K562 (cell line): ENCODE measurements at regions not wholly inside any gene's neighbourhood (a gene's known extent, or its start where the extent isn't known, plus 50 kb on each side); places are given as distances from the start of the nearest gene placed in this dataset.

ENCODE experiments used
- ATAC-seq: fragments of 200-7000 bp; cut with Tn5 transposase; 3 replicates; pipeline ENCODE4 v1.9.1; 2020; ENCODE audit warnings: moderate library complexity
- BruUV-seq: library from RNA; stranded (reverse); fragments of 400-500 nt; replicated peaks from 2 replicates; lab custom pipeline; 2021; lab: Mats Ljungman, UMichigan
- CTCF ChIA-PET: fragments of 300-600 bp; formaldehyde crosslinking; extraction: SDS; loops from one replicate; lab custom pipeline; 2021; ENCODE audit warnings: low intra/inter-chr PET ratio; lab: Yijun Ruan, JAX
- POLR2A ChIA-PET: fragments of 300-600, 350-650 bp; sonication (Branson Sonifier 250); formaldehyde crosslinking; extraction: SDS; loops from one replicate; lab custom pipeline; 2021; ENCODE audit warnings: antibody characterized with exemption, inconsistent platforms; lab: Yijun Ruan, JAX
- DNase-seq, 4 experiments: peaks; one replicate each; pipeline versions ENCODE4 v3.0.0 to v3.0.0-alpha.2; 2011 to 2018; ENCODE audit warnings: low spot score in 3 of 4, mixed read lengths in 3 of 4; ENCODE audit errors: extremely low read depth in 1 of 4
- FAIRE-seq: peaks from 2 replicates; lab custom pipeline; 2011; peaks lifted over from hg19 to GRCh38; lab: Jason Lieb, UNC
- H2AFZ ChIP-seq: 2 replicates; pipeline ENCODE4 v1.6.0; 2011; ENCODE audit warnings: low read depth, low read length, control low read depth, inconsistent platforms
- H3K27ac ChIP-seq: fragments of 200-600 bp; 3 replicates; pipeline ENCODE4 v1.8.0; 2011; ENCODE audit warnings: low read depth, mild to moderate bottlenecking, control low read depth, inconsistent platforms, low read length, moderate library complexity, mixed read lengths; ENCODE audit errors: extremely low read depth
- H3K27me3 ChIP-seq, 2 experiments: fragments of 300-600 bp in 1 of 2; 2 replicates in 1 of 2; 3 replicates in 1 of 2; pipeline versions ENCODE4 v1.6.0 to v1.8.0; 2011; ENCODE audit warnings: inconsistent platforms in 2 of 2, low read length in 2 of 2, mild to moderate bottlenecking in 1 of 2, mixed read lengths in 1 of 2, moderate library complexity in 1 of 2; ENCODE audit not compliant: control insufficient read depth in 2 of 2, insufficient read depth in 2 of 2
- H3K36me3 ChIP-seq: fragments of 300-600 bp; 3 replicates; pipeline ENCODE4 v1.8.0; 2011; ENCODE audit warnings: mild to moderate bottlenecking, low read length, inconsistent platforms; ENCODE audit not compliant: control insufficient read depth, insufficient read depth
- H3K4me1 ChIP-seq, 2 experiments: fragments of 200-600 bp in 1 of 2; replicated peaks in 1 of 2; 2 replicates in 1 of 2; 3 replicates in 1 of 2; pipeline versions ENCODE4 v1.5.1 to v1.8.0; 2011; ENCODE audit warnings: inconsistent platforms in 2 of 2, low read length in 2 of 2, mild to moderate bottlenecking in 1 of 2, mixed read lengths in 1 of 2, moderate library complexity in 1 of 2; ENCODE audit not compliant: control insufficient read depth in 2 of 2, insufficient read depth in 2 of 2
- H3K4me2 ChIP-seq: 2 replicates; pipeline ENCODE4 v1.6.1; 2011; ENCODE audit warnings: low read length, control low read depth, inconsistent platforms, mixed read lengths; ENCODE audit not compliant: insufficient read depth
- H3K4me3 ChIP-seq: fragments of 200-600 bp; sonication (generic), shearing (Covaris generic); 2 replicates; pipeline ENCODE4 v1.5.1; 2016; ENCODE audit warnings: control low read depth, inconsistent platforms
- H3K79me2 ChIP-seq: fragments of 200-600 bp; 3 replicates; pipeline ENCODE4 v1.8.0; 2011; ENCODE audit warnings: low read length, inconsistent platforms; ENCODE audit not compliant: control insufficient read depth, insufficient read depth
- H3K9ac ChIP-seq, 2 experiments: 2 replicates each; pipeline versions ENCODE4 v1.6.0 to v1.6.1; 2011; ENCODE audit warnings: low read depth in 2 of 2, low read length in 2 of 2, control low read depth in 1 of 2, inconsistent platforms in 1 of 2, mild to moderate bottlenecking in 1 of 2, mixed read lengths in 1 of 2; ENCODE audit not compliant: insufficient read depth in 1 of 2
- H3K9me1 ChIP-seq: one replicate; pipeline ENCODE4 v1.6.0; 2011; ENCODE audit warnings: inconsistent platforms, mild to moderate bottlenecking, low read length, moderate library complexity; ENCODE audit not compliant: control insufficient read depth, insufficient read depth
- H3K9me3 ChIP-seq: replicated peaks from 2 replicates; pipeline ENCODE4 v1.5.1; 2011; ENCODE audit warnings: low read depth, low read length, inconsistent platforms; ENCODE audit not compliant: control insufficient read depth, insufficient read depth
- H4K20me1 ChIP-seq: replicated peaks from 2 replicates; pipeline ENCODE4 v1.6.1; 2011; ENCODE audit warnings: low read length, inconsistent platforms, mixed read lengths; ENCODE audit not compliant: control insufficient read depth, insufficient read depth
- CEBPB ChIP-seq: fragments of 450-650 bp; IDR thresholded peaks from 2 replicates; pipeline ENCODE4 v1.6.1; 2016; ENCODE audit warnings: missing genetic modification characterization, missing compliant biosample characterization
- ZSCAN29 ChIP-seq: fragments of 450-650 bp; IDR thresholded peaks from 2 replicates; pipeline ENCODE4 v1.6.1; 2017
- WGBS: fragments of 100-300 bp; shearing (Covaris generic); methylation state at CpG from one replicate; pipeline ENCODE4 v1.1.6; 2016; ENCODE audit warnings: low coverage, mixed read lengths; ENCODE audit not compliant: insufficient coverage; ENCODE audit errors: missing lambda C conversion rate; 5-methylcytosine and 5-hydroxymethylcytosine counted together
- in situ Hi-C: fragments of 300-500 bp; cut with MboI; formaldehyde crosslinking; loops from 4 replicates; pipeline ENCODE4 v1.15.0; 2018; ENCODE audit warnings: inconsistent platforms, mixed read lengths
- intact Hi-C: fragments of 100-400 bp; cut with micrococcal nuclease; formaldehyde crosslinking; loops from 2 replicates; pipeline ENCODE4 v1.14.2; 2022
- TF ChIP-seq, protein P1 (sequence below), 2 experiments: fragments of 450-650 bp; formaldehyde crosslinking in 1 of 2; IDR thresholded peaks; 2 replicates each; pipeline versions ENCODE4 v1.4.0 to v1.6.1; 2014 to 2020; ENCODE audit warnings: mild to moderate bottlenecking in 2 of 2, borderline replicate concordance in 1 of 2, low read depth in 1 of 2
- TF ChIP-seq, protein P2 (sequence below): fragments of 450-650 bp; IDR thresholded peaks from 2 replicates; pipeline ENCODE4 v1.7.0; 2016; ENCODE audit warnings: borderline replicate concordance
- TF ChIP-seq, protein P3 (sequence below): conservative IDR thresholded peaks from 2 replicates; pipeline ENCODE4 v1.6.1; 2011; ENCODE audit warnings: low read depth, mild to moderate bottlenecking, low read length; ENCODE audit not compliant: control insufficient read depth
- TF ChIP-seq, protein P4 (sequence below): fragments of 450-650 bp; formaldehyde crosslinking; conservative IDR thresholded peaks from 2 replicates; pipeline ENCODE4 v1.4.0; 2022; ENCODE audit warnings: mild to moderate bottlenecking, missing genetic modification characterization

DNA sequence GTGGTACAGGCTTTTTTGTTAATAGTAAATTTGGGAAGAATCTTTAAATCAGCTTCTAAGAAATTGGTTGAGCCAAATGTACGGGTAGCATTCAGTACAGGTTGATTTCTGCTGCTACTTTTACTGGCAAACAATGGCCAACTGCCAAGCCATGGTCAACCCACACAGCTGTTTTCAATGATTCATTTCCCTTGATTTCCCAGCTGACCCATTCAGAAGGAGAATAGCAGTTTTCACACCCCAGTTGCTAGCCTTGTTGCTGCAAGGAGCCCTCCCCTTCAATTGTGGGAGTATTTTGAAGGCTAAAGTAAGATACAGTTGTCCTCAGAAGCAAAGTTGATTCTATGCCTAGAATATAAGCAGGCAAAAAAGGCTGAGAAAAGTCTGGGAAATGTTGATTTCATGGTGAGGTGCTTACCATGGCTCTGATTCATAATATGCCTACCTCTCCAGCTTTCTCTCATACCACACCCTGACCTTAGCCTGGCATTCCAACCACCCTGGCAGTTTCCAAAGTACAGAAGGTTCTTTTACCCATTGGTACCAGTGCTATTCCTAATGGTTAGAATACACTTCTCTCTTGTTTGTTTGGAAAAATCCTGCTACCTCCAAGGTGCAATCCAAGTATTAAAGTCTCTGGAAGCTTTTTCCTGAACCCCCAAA is 320.3 kb upstream of the TGFBR2 start (continued):
- TF ChIP-seq, protein P1, sequence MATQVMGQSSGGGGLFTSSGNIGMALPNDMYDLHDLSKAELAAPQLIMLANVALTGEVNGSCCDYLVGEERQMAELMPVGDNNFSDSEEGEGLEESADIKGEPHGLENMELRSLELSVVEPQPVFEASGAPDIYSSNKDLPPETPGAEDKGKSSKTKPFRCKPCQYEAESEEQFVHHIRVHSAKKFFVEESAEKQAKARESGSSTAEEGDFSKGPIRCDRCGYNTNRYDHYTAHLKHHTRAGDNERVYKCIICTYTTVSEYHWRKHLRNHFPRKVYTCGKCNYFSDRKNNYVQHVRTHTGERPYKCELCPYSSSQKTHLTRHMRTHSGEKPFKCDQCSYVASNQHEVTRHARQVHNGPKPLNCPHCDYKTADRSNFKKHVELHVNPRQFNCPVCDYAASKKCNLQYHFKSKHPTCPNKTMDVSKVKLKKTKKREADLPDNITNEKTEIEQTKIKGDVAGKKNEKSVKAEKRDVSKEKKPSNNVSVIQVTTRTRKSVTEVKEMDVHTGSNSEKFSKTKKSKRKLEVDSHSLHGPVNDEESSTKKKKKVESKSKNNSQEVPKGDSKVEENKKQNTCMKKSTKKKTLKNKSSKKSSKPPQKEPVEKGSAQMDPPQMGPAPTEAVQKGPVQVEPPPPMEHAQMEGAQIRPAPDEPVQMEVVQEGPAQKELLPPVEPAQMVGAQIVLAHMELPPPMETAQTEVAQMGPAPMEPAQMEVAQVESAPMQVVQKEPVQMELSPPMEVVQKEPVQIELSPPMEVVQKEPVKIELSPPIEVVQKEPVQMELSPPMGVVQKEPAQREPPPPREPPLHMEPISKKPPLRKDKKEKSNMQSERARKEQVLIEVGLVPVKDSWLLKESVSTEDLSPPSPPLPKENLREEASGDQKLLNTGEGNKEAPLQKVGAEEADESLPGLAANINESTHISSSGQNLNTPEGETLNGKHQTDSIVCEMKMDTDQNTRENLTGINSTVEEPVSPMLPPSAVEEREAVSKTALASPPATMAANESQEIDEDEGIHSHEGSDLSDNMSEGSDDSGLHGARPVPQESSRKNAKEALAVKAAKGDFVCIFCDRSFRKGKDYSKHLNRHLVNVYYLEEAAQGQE (IDR thresholded peaks at IDR 0.05; ENCODE audit: borderline replicate concordance), result no peak
- TF ChIP-seq, protein P1 (CRISPR knock-in tag; IDR thresholded peaks at IDR 0.05; ENCODE audit: low read depth), result no peak

DNA sequence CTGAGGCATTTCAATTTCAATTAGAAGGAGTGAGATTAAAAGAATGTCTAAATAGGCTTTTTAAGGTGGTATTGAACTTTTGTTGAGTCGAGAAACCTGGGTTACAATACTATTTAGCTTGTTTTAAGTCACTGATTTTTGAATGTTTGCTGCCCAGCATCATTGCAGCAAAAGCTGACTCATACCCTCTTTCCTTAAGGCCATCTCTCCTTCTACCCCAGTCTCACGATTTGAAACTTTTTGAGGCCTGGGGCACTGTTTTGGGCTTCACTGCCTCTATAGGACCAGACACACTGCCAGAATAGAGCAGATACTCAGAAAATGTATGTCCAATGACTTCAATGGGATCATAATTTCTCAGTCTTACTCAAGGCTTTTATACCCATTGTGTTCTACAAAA is 319.6 kb upstream of the TGFBR2 start:
- ChIA-PET POLR2A (no interaction called here), CTCF (no interaction called here)
- no TSS peak for BruUV-seq
- H3K79me2 ChIP-seq, result no peaks in the 10 kb centered on the region
- H3K4me2 ChIP-seq, result no peak overlapping the region
- in situ Hi-C loops, result no loop called here
- 0 out of 2 replicates have a peak, but pooled peaks cover 2% of the 10 kb centered on the region for H3K9me3 ChIP-seq
- H3K27me3 ChIP-seq, result no peaks in the 10 kb centered on the region
- no peaks in the 10 kb centered on the region for H3K36me3 ChIP-seq
- H3K9ac ChIP-seq, result no peak overlapping the region
- no peaks in the 10 kb centered on the region for H4K20me1 ChIP-seq
- FAIRE-seq (no peak), ATAC-seq (no peak), DNase-seq (no peak)
- H3K9me1 ChIP-seq, result no peaks in the 10 kb centered on the region
- H2AFZ ChIP-seq, result no peak overlapping the region
- no peaks in the 10 kb centered on the region for H3K4me1 ChIP-seq
- intact Hi-C loops, result no loop called here
- no peak overlapping the region for H3K4me3 ChIP-seq
- 0% methylated on average over 2 of the region's 2 CpGs for WGBS
- no peak overlapping the region for H3K27ac ChIP-seq
- TF ChIP-seq, protein P2, sequence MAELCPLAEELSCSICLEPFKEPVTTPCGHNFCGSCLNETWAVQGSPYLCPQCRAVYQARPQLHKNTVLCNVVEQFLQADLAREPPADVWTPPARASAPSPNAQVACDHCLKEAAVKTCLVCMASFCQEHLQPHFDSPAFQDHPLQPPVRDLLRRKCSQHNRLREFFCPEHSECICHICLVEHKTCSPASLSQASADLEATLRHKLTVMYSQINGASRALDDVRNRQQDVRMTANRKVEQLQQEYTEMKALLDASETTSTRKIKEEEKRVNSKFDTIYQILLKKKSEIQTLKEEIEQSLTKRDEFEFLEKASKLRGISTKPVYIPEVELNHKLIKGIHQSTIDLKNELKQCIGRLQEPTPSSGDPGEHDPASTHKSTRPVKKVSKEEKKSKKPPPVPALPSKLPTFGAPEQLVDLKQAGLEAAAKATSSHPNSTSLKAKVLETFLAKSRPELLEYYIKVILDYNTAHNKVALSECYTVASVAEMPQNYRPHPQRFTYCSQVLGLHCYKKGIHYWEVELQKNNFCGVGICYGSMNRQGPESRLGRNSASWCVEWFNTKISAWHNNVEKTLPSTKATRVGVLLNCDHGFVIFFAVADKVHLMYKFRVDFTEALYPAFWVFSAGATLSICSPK, result no peak
- TF ChIP-seq ZSCAN29 (no peak), CEBPB (tag) (no peak)
- TF ChIP-seq, protein P3, sequence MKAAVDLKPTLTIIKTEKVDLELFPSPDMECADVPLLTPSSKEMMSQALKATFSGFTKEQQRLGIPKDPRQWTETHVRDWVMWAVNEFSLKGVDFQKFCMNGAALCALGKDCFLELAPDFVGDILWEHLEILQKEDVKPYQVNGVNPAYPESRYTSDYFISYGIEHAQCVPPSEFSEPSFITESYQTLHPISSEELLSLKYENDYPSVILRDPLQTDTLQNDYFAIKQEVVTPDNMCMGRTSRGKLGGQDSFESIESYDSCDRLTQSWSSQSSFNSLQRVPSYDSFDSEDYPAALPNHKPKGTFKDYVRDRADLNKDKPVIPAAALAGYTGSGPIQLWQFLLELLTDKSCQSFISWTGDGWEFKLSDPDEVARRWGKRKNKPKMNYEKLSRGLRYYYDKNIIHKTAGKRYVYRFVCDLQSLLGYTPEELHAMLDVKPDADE, result no peak
- TF ChIP-seq, protein P4, sequence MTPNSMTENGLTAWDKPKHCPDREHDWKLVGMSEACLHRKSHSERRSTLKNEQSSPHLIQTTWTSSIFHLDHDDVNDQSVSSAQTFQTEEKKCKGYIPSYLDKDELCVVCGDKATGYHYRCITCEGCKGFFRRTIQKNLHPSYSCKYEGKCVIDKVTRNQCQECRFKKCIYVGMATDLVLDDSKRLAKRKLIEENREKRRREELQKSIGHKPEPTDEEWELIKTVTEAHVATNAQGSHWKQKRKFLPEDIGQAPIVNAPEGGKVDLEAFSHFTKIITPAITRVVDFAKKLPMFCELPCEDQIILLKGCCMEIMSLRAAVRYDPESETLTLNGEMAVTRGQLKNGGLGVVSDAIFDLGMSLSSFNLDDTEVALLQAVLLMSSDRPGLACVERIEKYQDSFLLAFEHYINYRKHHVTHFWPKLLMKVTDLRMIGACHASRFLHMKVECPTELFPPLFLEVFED (CRISPR knock-in tag), result no peak
